ENCODE measurements at regions not wholly inside any gene's neighbourhood (a gene's known extent, or its start where the extent isn't known, plus 50 kb on each side); places are given as distances from the start of the nearest gene placed in this dataset.
"Not testable (repeated sequence)": the region's sequence is repeated elsewhere in the genome, so short reads cannot be mapped to it uniquely, and the experiment has no call there.

DNA sequence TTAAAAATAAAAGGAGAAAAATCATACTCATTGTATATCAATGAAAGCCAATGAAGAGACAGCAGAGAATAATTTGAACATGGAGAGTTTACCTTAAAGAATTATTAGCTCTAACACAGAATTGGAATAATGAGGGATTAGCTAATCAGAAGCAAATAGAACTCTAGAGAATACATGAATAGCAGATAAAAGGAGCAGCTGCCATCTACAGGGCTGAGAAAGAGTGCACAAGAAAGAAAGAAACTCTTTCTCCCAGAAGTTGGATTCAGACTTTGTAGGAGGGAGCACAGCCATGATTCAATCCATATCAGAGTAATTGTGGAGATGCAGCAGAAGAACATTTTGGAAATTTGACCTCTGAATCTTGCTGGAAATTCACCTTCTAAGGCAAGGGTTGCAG is 1171.2 kb downstream of the PLA2G4A start:
- peak; percentile 56 for TF ChIP-seq CTCF (IDR thresholded peaks at IDR 0.05)
- no peak for DNase-seq (ENCODE audit: low spot score)
- Mint-ChIP-seq H3K9me3 (ENCODE audit: low read depth) (peaks cover 3% of the 10 kb centered on the region), H3K4me1 (ENCODE audit: low read depth) (no peaks in the 10 kb centered on the region), H3K27me3 (ENCODE audit: low read depth) (no peaks in the 10 kb centered on the region), H3K27ac (ENCODE audit: unreplicated experiment) (no peak overlapping the region), H3K4me3 (ENCODE audit: unreplicated experiment) (no peak overlapping the region), H3K36me3 (ENCODE audit: low read depth) (no peaks in the 10 kb centered on the region)

DNA sequence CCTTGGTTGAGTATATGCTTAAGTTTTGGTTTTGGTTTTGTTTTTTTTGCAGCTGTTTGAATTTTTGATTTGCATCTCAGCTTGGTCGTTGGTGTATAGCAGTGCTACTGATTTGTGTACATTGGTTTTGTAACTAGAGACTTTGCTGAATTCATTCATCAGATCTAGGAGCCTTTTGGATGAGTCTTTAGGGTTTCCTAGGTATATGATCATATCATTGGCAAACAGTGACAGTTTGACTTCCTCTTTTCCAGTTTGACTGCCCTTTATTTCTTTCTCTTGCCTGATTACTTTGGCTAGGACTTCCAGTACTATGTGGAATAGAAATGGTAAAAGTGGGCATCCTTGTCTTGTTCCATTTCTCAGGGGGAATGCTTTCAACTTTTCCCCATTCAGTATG is 1174.9 kb downstream of the PLA2G4A start:
- H3K4me1 Mint-ChIP-seq (ENCODE audit: low read depth); H3K36me3 Mint-ChIP-seq (ENCODE audit: low read depth); H3K27ac Mint-ChIP-seq (ENCODE audit: unreplicated experiment); H3K4me3 Mint-ChIP-seq (ENCODE audit: unreplicated experiment); H3K27me3 Mint-ChIP-seq (ENCODE audit: low read depth); H3K9me3 Mint-ChIP-seq (ENCODE audit: low read depth); DNase-seq (ENCODE audit: low spot score): not testable (repeated sequence)

DNA sequence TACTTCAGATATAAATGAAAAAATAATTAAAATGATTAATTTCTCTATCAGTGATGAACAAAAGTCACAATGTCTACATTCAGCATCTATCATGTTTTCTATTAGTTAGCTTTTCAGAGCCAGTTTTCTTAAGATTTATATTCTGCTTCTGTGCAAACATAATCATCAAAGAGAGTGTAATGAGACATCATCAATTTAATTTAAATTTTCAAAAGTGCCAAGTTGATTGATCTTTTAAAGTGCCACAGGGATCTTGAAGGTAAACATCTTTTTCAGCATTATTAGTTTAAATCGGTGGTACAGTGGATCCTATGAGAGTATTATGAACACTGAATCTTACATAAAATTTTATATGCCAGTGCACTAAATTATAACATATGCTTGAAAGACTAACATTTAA is 1176.1 kb downstream of the PLA2G4A start:
- peaks cover 3% of the 10 kb centered on the region for H3K9me3 Mint-ChIP-seq (ENCODE audit: low read depth)
- H3K36me3 Mint-ChIP-seq (ENCODE audit: low read depth): no peaks in the 10 kb centered on the region
- no peaks in the 10 kb centered on the region for H3K4me1 Mint-ChIP-seq (ENCODE audit: low read depth)
- H3K4me3 Mint-ChIP-seq (ENCODE audit: unreplicated experiment): no peak overlapping the region
- no peak overlapping the region for H3K27ac Mint-ChIP-seq (ENCODE audit: unreplicated experiment)
- H3K27me3 Mint-ChIP-seq (ENCODE audit: low read depth): no peaks in the 10 kb centered on the region
- DNase-seq (ENCODE audit: low spot score): no peak
- no peak for TF ChIP-seq CTCF (IDR thresholded peaks at IDR 0.05)

DNA sequence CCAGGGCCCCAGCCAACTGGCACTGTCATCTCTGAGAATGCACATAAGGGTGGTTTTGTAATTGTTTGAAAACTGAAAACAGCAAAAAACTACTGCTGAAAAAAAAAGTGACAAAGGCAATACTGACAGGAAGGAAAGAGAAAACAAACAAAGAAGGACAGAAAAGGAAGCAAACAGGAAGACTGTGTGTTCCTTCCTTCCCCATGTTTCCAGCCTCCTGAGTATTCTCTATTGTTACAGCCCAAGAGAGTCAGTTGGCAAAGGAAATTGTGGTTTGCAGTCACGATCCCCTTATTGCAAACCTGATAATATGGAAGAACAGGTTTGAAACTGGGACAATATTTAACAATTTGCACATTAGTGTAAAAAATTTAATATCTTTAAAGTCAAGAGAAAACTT is 1177.6 kb downstream of the PLA2G4A start:
- Mint-ChIP-seq H3K36me3 (ENCODE audit: low read depth) (no peaks in the 10 kb centered on the region), H3K4me1 (ENCODE audit: low read depth) (no peaks in the 10 kb centered on the region), H3K27me3 (ENCODE audit: low read depth) (no peaks in the 10 kb centered on the region), H3K4me3 (ENCODE audit: unreplicated experiment) (no peak overlapping the region), H3K27ac (ENCODE audit: unreplicated experiment) (no peak overlapping the region), H3K9me3 (ENCODE audit: low read depth) (peaks cover 3% of the 10 kb centered on the region)
- DNase-seq (ENCODE audit: low spot score): no peak
- no peak for TF ChIP-seq CTCF (IDR thresholded peaks at IDR 0.05)

GRCh38 chr1:188013222-188013849 is 1184.6 kb downstream of the PLA2G4A start:
- not testable (repeated sequence) for H3K9me3 Mint-ChIP-seq (ENCODE audit: low read depth); H3K27me3 Mint-ChIP-seq (ENCODE audit: low read depth); H3K4me3 Mint-ChIP-seq (ENCODE audit: unreplicated experiment); H3K27ac Mint-ChIP-seq (ENCODE audit: unreplicated experiment); H3K4me1 Mint-ChIP-seq (ENCODE audit: low read depth); H3K36me3 Mint-ChIP-seq (ENCODE audit: low read depth)
- DNase-seq (ENCODE audit: low spot score): peak; percentile 60

- Mint-ChIP-seq H3K9me3 (ENCODE audit: low read depth) (no peaks in the 10 kb centered on the region), H3K27ac (ENCODE audit: unreplicated experiment) (no peak overlapping the region), H3K4me3 (ENCODE audit: unreplicated experiment) (no peak overlapping the region), H3K36me3 (ENCODE audit: low read depth) (no peaks in the 10 kb centered on the region), H3K4me1 (ENCODE audit: low read depth) (no peaks in the 10 kb centered on the region), H3K27me3 (ENCODE audit: low read depth) (no peaks in the 10 kb centered on the region)
- TF ChIP-seq CTCF (IDR thresholded peaks at IDR 0.05): no peak
- no peak for DNase-seq (ENCODE audit: low spot score)
Measured at GRCh38 chr1:188017921-188018320, 1189.2 kb downstream of the PLA2G4A start.

Measured in chondrocyte (in vitro differentiated cells).